SK-N-SH (cell line): ENCODE measurements at regions not wholly inside any gene's neighbourhood (a gene's known extent, or its start where the extent isn't known, plus 50 kb on each side); places are given as distances from the start of the nearest gene placed in this dataset.

Source experiments
- CTCF ChIA-PET: fragments of 300-600, 350-600 bp; formaldehyde crosslinking; extraction: SDS; loops from one replicate; lab custom pipeline; 2021; lab: Yijun Ruan, JAX
- POLR2A ChIA-PET: fragments of 350-600 bp; sonication (Branson Sonifier 250); formaldehyde crosslinking; extraction: SDS; loops from one replicate; lab custom pipeline; 2020; ENCODE audit warnings: antibody characterized with exemption, inconsistent platforms; lab: Yijun Ruan, JAX
- DNase-seq: peaks from one replicate; pipeline ENCODE4 v3.0.0; 2012
- H2AFZ ChIP-seq: fragments of 200-600 bp; sonication (generic); 2 replicates; pipeline ENCODE4 v1.8.1; 2016; ENCODE audit warnings: antibody characterized with exemption, mild to moderate bottlenecking, low read depth
- H3F3A ChIP-seq: fragments of 200-600 bp; sonication (generic); replicated peaks from 2 replicates; pipeline ENCODE3; 2016; ENCODE audit warnings: antibody characterized with exemption, mild to moderate bottlenecking; ENCODE audit not compliant: insufficient read depth
- H3K27ac ChIP-seq, 2 experiments: fragments of 200-500 bp in 1 of 2; fragments of 200-600 bp in 1 of 2; sonication (Bioruptor generic) in 1 of 2; sonication (generic), shearing (Covaris generic) in 1 of 2; 2 replicates each; pipeline versions ENCODE4 v1.5.1 to v1.6.1; 2014 to 2016; ENCODE audit warnings: low read depth in 2 of 2, inconsistent platforms in 1 of 2, low read length in 1 of 2, mild to moderate bottlenecking in 1 of 2, mixed read lengths in 1 of 2
- H3K27me3 ChIP-seq: fragments of 200-600 bp; sonication (generic), shearing (Covaris generic); 2 replicates; pipeline ENCODE4 v1.6.1; 2016; ENCODE audit warnings: mixed run types; ENCODE audit not compliant: insufficient read depth
- H3K36me3 ChIP-seq, 2 experiments: fragments of 200-500 bp in 1 of 2; fragments of 200-600 bp in 1 of 2; sonication (Bioruptor generic) in 1 of 2; sonication (generic) in 1 of 2; replicated peaks in 1 of 2; 2 replicates each; pipeline versions ENCODE3 to v1.5.1; 2014 to 2016; ENCODE audit warnings: low read length in 1 of 2, mild to moderate bottlenecking in 1 of 2; ENCODE audit not compliant: insufficient read depth in 2 of 2, control insufficient read depth in 1 of 2
- H3K4me1 ChIP-seq, 2 experiments: fragments of 200-500 bp in 1 of 2; fragments of 200-600 bp in 1 of 2; sonication (Bioruptor generic) in 1 of 2; sonication (generic), shearing (Covaris generic) in 1 of 2; 2 replicates each; pipeline versions ENCODE4 v1.5.1 to v1.6.1; 2014 to 2016; ENCODE audit warnings: low read depth in 1 of 2, low read length in 1 of 2, mixed run types in 1 of 2; ENCODE audit not compliant: insufficient read depth in 2 of 2, control insufficient read depth in 1 of 2
- H3K4me2 ChIP-seq: fragments of 200-600 bp; sonication (generic), shearing (Covaris generic); 2 replicates; pipeline ENCODE4 v1.6.1; 2017; ENCODE audit warnings: mixed run types
- H3K4me3 ChIP-seq, 2 experiments: fragments of 200-500 bp in 1 of 2; fragments of 200-600 bp in 1 of 2; sonication (Bioruptor generic) in 1 of 2; sonication (generic), shearing (Covaris generic) in 1 of 2; 2 replicates each; pipeline versions ENCODE4 v1.5.1 to v1.8.1; 2014 to 2016; ENCODE audit warnings: low read depth in 2 of 2, inconsistent platforms in 1 of 2, low read length in 1 of 2, mild to moderate bottlenecking in 1 of 2, mixed read lengths in 1 of 2, moderate library complexity in 1 of 2
- H3K79me2 ChIP-seq: fragments of 200-600 bp; sonication (generic); 2 replicates; pipeline ENCODE4 v1.8.1; 2017; ENCODE audit warnings: mild to moderate bottlenecking; ENCODE audit not compliant: insufficient read depth
- H3K9ac ChIP-seq: fragments of 200-600 bp; sonication (generic); 2 replicates; pipeline ENCODE4 v1.6.1; 2017; ENCODE audit warnings: mixed run types
- H3K9me2 ChIP-seq: fragments of 200-600 bp; sonication (generic); 2 replicates; pipeline ENCODE4 v1.6.1; 2017; ENCODE audit warnings: mixed run types
- H3K9me3 ChIP-seq: fragments of 200-600 bp; sonication (generic); 2 replicates; pipeline ENCODE4 v1.6.1; 2017; ENCODE audit warnings: mixed run types, mild to moderate bottlenecking, moderate library complexity
- H4K20me1 ChIP-seq: fragments of 200-600 bp; sonication (generic); 2 replicates; pipeline ENCODE4 v1.6.1; 2017; ENCODE audit warnings: mild to moderate bottlenecking, mixed run types; ENCODE audit not compliant: insufficient read depth
- CHD2 ChIP-seq: fragments of 150-350 bp; IDR thresholded peaks from 2 replicates; pipeline ENCODE4 v1.6.1; 2018; ENCODE audit warnings: low read length; ENCODE audit not compliant: partially characterized antibody
- EP300 ChIP-seq, 2 experiments: IDR thresholded peaks; 2 replicates each; pipeline versions ENCODE4 v1.4.0 to v1.6.1; 2012; ENCODE audit warnings: borderline replicate concordance in 1 of 2, low read depth in 1 of 2, low read length in 1 of 2
- EZH2phosphoT487 ChIP-seq: fragments of 200-600 bp; sonication (generic); IDR thresholded peaks from 2 replicates; pipeline ENCODE4 v1.6.1; 2017; ENCODE audit warnings: low read depth, mixed run types, mild to moderate bottlenecking, antibody characterized with exemption, moderate library complexity, borderline replicate concordance
- FOXJ3 ChIP-seq: sonication (generic); formaldehyde crosslinking; IDR thresholded peaks from 2 replicates; pipeline ENCODE4 v1.5.1; 2020; ENCODE audit warnings: mild to moderate bottlenecking, missing genetic modification reagents
- GATA2 ChIP-seq: sonication (generic); formaldehyde crosslinking; IDR thresholded peaks from 2 replicates; pipeline ENCODE4 v1.5.0; 2020; ENCODE audit warnings: mild to moderate bottlenecking, missing genetic modification reagents
- NRF1 ChIP-seq: IDR thresholded peaks from 2 replicates; pipeline ENCODE4 v1.6.1; 2012; ENCODE audit warnings: low read depth, mild to moderate bottlenecking, low read length
- POLR2AphosphoS5 ChIP-seq: IDR thresholded peaks from 2 replicates; pipeline ENCODE4 v1.6.1; 2012; ENCODE audit warnings: low read depth, low read length
- RAD21 ChIP-seq: IDR thresholded peaks from 2 replicates; pipeline ENCODE4 v1.6.1; 2012; ENCODE audit warnings: mild to moderate bottlenecking, low read length
- RFX5 ChIP-seq: IDR thresholded peaks from 2 replicates; pipeline ENCODE4 v1.6.1; 2012; ENCODE audit warnings: mild to moderate bottlenecking, improper control_type of control experiment, low read length
- RXRA ChIP-seq: IDR thresholded peaks from 2 replicates; pipeline ENCODE4 v1.4.0; 2012; ENCODE audit warnings: low read depth, mild to moderate bottlenecking, borderline replicate concordance
- TAF1 ChIP-seq: IDR thresholded peaks from 2 replicates; pipeline ENCODE4 v1.6.1; 2012; ENCODE audit warnings: low read depth, mild to moderate bottlenecking, low read length, moderate library complexity, borderline replicate concordance
- TCF12 ChIP-seq: IDR thresholded peaks from 2 replicates; pipeline ENCODE4 v1.4.0; 2012
- YY1 ChIP-seq: IDR thresholded peaks from 2 replicates; pipeline ENCODE4 v1.4.0; 2012; ENCODE audit warnings: low read depth, mild to moderate bottlenecking
- WGBS: methylation state at CpG from one replicate; pipeline ENCODE4 v1.1.6; 2017; ENCODE audit warnings: low lambda C conversion rate; 5-methylcytosine and 5-hydroxymethylcytosine counted together
- TF ChIP-seq, protein P1 (sequence below): IDR thresholded peaks from 2 replicates; pipeline ENCODE4 v1.4.0; 2012; ENCODE audit warnings: low read depth, borderline replicate concordance
- TF ChIP-seq, protein P2 (sequence below): IDR thresholded peaks from 2 replicates; pipeline ENCODE4; 2012
- TF ChIP-seq, protein P3 (sequence below): IDR thresholded peaks from 2 replicates; pipeline ENCODE4 v1.6.1; 2012; ENCODE audit warnings: mild to moderate bottlenecking, low read depth, low read length, moderate library complexity
- TF ChIP-seq, protein P4 (sequence below): IDR thresholded peaks from 2 replicates; pipeline ENCODE4 v1.4.0; 2012; ENCODE audit warnings: low read depth, borderline replicate concordance
- TF ChIP-seq, protein P5 (sequence below): IDR thresholded peaks from 2 replicates; pipeline ENCODE4 v1.4.0; 2012; ENCODE audit warnings: low read depth

DNA sequence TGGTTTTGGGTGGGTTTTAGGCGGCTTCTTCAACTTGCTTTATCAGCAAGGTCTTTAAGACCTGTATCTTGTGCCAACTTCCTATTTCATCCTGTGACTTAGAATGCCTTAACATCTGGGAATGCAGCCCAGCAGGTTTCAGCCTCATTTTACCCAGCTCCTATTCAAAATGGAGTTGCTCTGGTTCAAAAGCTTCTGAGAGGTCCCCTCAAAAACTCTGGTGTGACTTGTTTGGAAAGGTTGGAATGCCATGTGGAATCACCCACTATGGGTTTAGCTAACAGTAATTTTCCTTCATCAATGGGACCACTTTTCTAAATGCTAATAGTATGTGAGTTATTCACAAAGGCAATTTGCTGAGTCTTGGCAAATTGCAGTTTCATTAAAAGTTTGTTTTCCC lies 509.4 kb upstream of the SMIM21 start:
- Histone ChIP-seq H3K9ac (no peak overlapping the region), H4K20me1 (no peaks in the 10 kb centered on the region), H3K27ac (no peak overlapping the region), H3K36me3 (no peaks in the 10 kb centered on the region), H3F3A (no peaks in the 10 kb centered on the region), H3K9me2 (no peaks in the 10 kb centered on the region), H3K9me3 (no peaks in the 10 kb centered on the region), H3K4me3 (no peak overlapping the region), H3K27me3 (no peaks in the 10 kb centered on the region), H2AFZ (no peak overlapping the region), H3K4me1 (peaks cover 0 to 3% of the 10 kb centered on the region in 2 experiments; a peak in 1 of 4 replicates), H3K79me2 (no peaks in the 10 kb centered on the region), H3K4me2 (no peak overlapping the region)
- no peak for DNase-seq
- ChIA-PET CTCF (no interaction called here), POLR2A (no interaction called here)
- 8% methylated on average over 1 of the region's 1 CpG for WGBS
- TF ChIP-seq, protein P1, sequence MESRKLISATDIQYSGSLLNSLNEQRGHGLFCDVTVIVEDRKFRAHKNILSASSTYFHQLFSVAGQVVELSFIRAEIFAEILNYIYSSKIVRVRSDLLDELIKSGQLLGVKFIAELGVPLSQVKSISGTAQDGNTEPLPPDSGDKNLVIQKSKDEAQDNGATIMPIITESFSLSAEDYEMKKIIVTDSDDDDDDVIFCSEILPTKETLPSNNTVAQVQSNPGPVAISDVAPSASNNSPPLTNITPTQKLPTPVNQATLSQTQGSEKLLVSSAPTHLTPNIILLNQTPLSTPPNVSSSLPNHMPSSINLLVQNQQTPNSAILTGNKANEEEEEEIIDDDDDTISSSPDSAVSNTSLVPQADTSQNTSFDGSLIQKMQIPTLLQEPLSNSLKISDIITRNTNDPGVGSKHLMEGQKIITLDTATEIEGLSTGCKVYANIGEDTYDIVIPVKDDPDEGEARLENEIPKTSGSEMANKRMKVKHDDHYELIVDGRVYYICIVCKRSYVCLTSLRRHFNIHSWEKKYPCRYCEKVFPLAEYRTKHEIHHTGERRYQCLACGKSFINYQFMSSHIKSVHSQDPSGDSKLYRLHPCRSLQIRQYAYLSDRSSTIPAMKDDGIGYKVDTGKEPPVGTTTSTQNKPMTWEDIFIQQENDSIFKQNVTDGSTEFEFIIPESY = no peak
- TF ChIP-seq TCF12 (no peak), CHD2 (no peak), NRF1 (no peak), EZH2phosphoT487 (no peak), TAF1 (no peak), RAD21 (no peak), FOXJ3 (CRISPR knock-in tag) (no peak)
- TF ChIP-seq, protein P2, sequence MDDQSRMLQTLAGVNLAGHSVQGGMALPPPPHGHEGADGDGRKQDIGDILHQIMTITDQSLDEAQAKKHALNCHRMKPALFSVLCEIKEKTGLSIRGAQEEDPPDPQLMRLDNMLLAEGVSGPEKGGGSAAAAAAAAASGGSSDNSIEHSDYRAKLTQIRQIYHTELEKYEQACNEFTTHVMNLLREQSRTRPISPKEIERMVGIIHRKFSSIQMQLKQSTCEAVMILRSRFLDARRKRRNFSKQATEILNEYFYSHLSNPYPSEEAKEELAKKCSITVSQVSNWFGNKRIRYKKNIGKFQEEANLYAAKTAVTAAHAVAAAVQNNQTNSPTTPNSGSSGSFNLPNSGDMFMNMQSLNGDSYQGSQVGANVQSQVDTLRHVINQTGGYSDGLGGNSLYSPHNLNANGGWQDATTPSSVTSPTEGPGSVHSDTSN = no peak
- TF ChIP-seq, protein P3, sequence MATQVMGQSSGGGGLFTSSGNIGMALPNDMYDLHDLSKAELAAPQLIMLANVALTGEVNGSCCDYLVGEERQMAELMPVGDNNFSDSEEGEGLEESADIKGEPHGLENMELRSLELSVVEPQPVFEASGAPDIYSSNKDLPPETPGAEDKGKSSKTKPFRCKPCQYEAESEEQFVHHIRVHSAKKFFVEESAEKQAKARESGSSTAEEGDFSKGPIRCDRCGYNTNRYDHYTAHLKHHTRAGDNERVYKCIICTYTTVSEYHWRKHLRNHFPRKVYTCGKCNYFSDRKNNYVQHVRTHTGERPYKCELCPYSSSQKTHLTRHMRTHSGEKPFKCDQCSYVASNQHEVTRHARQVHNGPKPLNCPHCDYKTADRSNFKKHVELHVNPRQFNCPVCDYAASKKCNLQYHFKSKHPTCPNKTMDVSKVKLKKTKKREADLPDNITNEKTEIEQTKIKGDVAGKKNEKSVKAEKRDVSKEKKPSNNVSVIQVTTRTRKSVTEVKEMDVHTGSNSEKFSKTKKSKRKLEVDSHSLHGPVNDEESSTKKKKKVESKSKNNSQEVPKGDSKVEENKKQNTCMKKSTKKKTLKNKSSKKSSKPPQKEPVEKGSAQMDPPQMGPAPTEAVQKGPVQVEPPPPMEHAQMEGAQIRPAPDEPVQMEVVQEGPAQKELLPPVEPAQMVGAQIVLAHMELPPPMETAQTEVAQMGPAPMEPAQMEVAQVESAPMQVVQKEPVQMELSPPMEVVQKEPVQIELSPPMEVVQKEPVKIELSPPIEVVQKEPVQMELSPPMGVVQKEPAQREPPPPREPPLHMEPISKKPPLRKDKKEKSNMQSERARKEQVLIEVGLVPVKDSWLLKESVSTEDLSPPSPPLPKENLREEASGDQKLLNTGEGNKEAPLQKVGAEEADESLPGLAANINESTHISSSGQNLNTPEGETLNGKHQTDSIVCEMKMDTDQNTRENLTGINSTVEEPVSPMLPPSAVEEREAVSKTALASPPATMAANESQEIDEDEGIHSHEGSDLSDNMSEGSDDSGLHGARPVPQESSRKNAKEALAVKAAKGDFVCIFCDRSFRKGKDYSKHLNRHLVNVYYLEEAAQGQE = no peak
- TF ChIP-seq, all 33 proteins: peak for 0

DNA sequence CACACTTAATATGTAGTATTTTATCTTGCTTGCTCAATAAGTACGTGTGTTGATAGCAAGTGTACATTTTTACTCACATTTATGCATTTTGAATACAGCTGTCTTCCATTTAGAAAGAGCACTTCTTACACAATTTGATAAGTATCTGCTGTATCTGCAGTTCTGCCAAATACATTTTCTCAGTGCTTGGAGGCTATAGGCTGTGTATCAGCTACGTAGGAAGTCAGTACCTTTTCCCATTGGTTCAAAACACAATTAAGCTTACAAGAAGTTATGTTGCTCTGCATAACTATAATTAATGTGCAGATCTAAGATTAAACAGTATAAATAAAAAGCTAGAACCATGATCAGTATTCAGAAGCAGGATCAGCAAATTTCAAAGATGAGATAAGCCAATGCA lies 503.6 kb upstream of the SMIM21 start:
- H3K4me3 ChIP-seq = no peak overlapping the region
- no peaks in the 10 kb centered on the region for H3K27me3 ChIP-seq
- H3K9ac ChIP-seq = no peak overlapping the region
- no peaks in the 10 kb centered on the region for H3F3A ChIP-seq
- DNase-seq = no peak
- H3K4me2 ChIP-seq = no peak overlapping the region
- H3K27ac ChIP-seq = no peak overlapping the region
- POLR2A ChIA-PET = no interaction called here
- no peaks in the 10 kb centered on the region for H3K36me3 ChIP-seq
- H3K9me3 ChIP-seq = no peaks in the 10 kb centered on the region
- no peaks in the 10 kb centered on the region for H3K9me2 ChIP-seq
- H2AFZ ChIP-seq = no peak overlapping the region
- peaks cover 0 to 3% of the 10 kb centered on the region in 2 experiments; a peak in 1 of 4 replicates for H3K4me1 ChIP-seq
- TF ChIP-seq POLR2AphosphoS5 (no peak), YY1 (no peak), FOXJ3 (CRISPR knock-in tag) (no peak), GATA2 (peak; percentile 51), CHD2 (no peak), RFX5 (peak; percentile 82; the same call in 1 of the 2 replicates), EP300 (IDR thresholded peaks at IDR 0.05; ENCODE audit: borderline replicate concordance in 1 of 2, low read depth in 1 of 2, low read length in 1 of 2) (no peak), RXRA (no peak), TCF12 (no peak)
- TF ChIP-seq, protein P2 = no peak
- TF ChIP-seq, protein P4, sequence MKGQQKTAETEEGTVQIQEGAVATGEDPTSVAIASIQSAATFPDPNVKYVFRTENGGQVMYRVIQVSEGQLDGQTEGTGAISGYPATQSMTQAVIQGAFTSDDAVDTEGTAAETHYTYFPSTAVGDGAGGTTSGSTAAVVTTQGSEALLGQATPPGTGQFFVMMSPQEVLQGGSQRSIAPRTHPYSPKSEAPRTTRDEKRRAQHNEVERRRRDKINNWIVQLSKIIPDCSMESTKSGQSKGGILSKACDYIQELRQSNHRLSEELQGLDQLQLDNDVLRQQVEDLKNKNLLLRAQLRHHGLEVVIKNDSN = no peak
- TF ChIP-seq, protein P5, sequence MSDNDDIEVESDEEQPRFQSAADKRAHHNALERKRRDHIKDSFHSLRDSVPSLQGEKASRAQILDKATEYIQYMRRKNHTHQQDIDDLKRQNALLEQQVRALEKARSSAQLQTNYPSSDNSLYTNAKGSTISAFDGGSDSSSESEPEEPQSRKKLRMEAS = no peak
- WGBS = 7% methylated on average over 2 of the region's 2 CpGs
- H4K20me1 ChIP-seq = no peaks in the 10 kb centered on the region
- no peaks in the 10 kb centered on the region for H3K79me2 ChIP-seq
- CTCF ChIA-PET = interaction anchor here (1.2 kb wide), 1 partner anchor 15 kb away, joined by 3 read pairs; no protein-coding TSS in a partner anchor
